Prostate gland (tissue), 2 donors: ENCODE measurements at regions not wholly inside any gene's neighbourhood (a gene's known extent, or its start where the extent isn't known, plus 50 kb on each side); places are given as distances from the start of the nearest gene placed in this dataset.

ENCODE experiments used
- CTCF ChIP-seq, 4 experiments: fragments of 200-600 bp in 2 of 4; fragments of 450-650 bp in 2 of 4; sonication (generic) in 2 of 4; IDR thresholded peaks; 1 replicate in 3 of 4; 2 replicates in 1 of 4; pipeline ENCODE4 v1.5.1; 2016 to 2019; ENCODE audit warnings: antibody characterized with exemption in 4 of 4, mild to moderate bottlenecking in 2 of 4, moderate library complexity in 2 of 4
- POLR2A ChIP-seq: fragments of 450-650 bp; IDR thresholded peaks from one replicate; pipeline ENCODE4 v1.6.1; 2016; ENCODE audit warnings: antibody characterized with exemption, mild to moderate bottlenecking
- POLR2AphosphoS5 ChIP-seq: sonication (generic); formaldehyde crosslinking; IDR thresholded peaks from one replicate; pipeline ENCODE4 v1.6.1; 2017; ENCODE audit warnings: antibody characterized with exemption

- TF ChIP-seq CTCF (IDR thresholded peaks at IDR 0.05): no peak
- no peak for TF ChIP-seq POLR2AphosphoS5
- TF ChIP-seq POLR2A: no peak
These were observed 180.7 kb upstream of the SYNPR start for GRCh38 chr3:63097396-63097795.
